Ovary (tissue), 3 donors: ENCODE measurements at regions not wholly inside any gene's neighbourhood (a gene's known extent, or its start where the extent isn't known, plus 50 kb on each side); places are given as distances from the start of the nearest gene placed in this dataset.
"Not testable (repeated sequence)": the region's sequence is repeated elsewhere in the genome, so short reads cannot be mapped to it uniquely, and the experiment has no call there.

Experiments used
- CTCF ChIP-seq, 3 donors: fragments of 450-650 bp in 2 of 3; fragments of 200-600 bp in 1 of 3; IDR thresholded peaks; one replicate each; pipeline versions ENCODE4 v1.5.1 to v1.8.0; 2016 to 2022; ENCODE audit warnings: antibody characterized with exemption in 3 of 3, mild to moderate bottlenecking in 1 of 3
- POLR2A ChIP-seq: fragments of 450-650 bp; IDR thresholded peaks from one replicate; pipeline ENCODE4 v1.6.1; 2017; ENCODE audit warnings: antibody characterized with exemption, mild to moderate bottlenecking, moderate library complexity
- donor health status: DM: no; HTN: no; CAD: no.

GRCh38 chr20:47908361-47909035 is 123.2 kb upstream of the SULF2 start:
- not testable (repeated sequence) for TF ChIP-seq POLR2A; CTCF (IDR thresholded peaks at IDR 0.05)
